ENCODE measurements at regions not wholly inside any gene's neighbourhood (a gene's known extent, or its start where the extent isn't known, plus 50 kb on each side); places are given as distances from the start of the nearest gene placed in this dataset.
"Not testable (repeated sequence)": the region's sequence is repeated elsewhere in the genome, so short reads cannot be mapped to it uniquely, and the experiment has no call there.

GRCh38 chr20:55074266-55074840, 599.0 kb downstream of the DOK5 start:
- not testable (repeated sequence) for TF ChIP-seq POLR2A, POLR2AphosphoS5, CTCF (IDR thresholded peaks at IDR 0.05)

Data from prostate gland (tissue), 2 donors.